Loucy (cell line): ENCODE measurements at regions not wholly inside any gene's neighbourhood (a gene's known extent, or its start where the extent isn't known, plus 50 kb on each side); places are given as distances from the start of the nearest gene placed in this dataset.

Experiments used
- EZH2phosphoT487 ChIP-seq: fragments of 200-600 bp; IDR thresholded peaks from 2 replicates; pipeline ENCODE4 v1.6.1; 2018; ENCODE audit warnings: antibody characterized with exemption, mild to moderate bottlenecking, moderate library complexity, borderline replicate concordance
- TF ChIP-seq, protein P1 (sequence below): fragments of 200-600 bp; sonication (generic); conservative IDR thresholded peaks from 2 replicates; pipeline ENCODE4 v1.5.1; 2014; ENCODE audit warnings: mild to moderate bottlenecking, antibody characterized with exemption, low read length

DNA sequence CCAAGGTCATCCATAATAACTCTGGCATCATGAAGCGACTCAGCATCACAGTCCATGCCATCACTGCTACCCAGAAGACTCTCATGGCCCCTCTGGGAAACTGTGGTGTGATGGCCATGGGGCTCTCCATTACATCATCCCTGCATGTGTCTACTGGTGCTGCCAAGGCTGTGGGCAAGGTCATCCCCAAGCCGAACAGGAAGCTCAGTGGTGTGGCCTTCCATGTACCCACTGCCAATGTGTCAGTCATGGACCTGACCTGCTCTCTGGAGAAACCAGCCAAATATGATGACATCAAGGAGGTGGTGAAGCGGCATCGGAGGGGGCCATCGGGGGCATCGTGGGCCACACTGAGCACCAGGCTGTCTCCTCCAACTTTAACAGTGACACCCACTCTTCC is 65.1 kb upstream of the ARHGAP29 start:
- TF ChIP-seq, protein P1, sequence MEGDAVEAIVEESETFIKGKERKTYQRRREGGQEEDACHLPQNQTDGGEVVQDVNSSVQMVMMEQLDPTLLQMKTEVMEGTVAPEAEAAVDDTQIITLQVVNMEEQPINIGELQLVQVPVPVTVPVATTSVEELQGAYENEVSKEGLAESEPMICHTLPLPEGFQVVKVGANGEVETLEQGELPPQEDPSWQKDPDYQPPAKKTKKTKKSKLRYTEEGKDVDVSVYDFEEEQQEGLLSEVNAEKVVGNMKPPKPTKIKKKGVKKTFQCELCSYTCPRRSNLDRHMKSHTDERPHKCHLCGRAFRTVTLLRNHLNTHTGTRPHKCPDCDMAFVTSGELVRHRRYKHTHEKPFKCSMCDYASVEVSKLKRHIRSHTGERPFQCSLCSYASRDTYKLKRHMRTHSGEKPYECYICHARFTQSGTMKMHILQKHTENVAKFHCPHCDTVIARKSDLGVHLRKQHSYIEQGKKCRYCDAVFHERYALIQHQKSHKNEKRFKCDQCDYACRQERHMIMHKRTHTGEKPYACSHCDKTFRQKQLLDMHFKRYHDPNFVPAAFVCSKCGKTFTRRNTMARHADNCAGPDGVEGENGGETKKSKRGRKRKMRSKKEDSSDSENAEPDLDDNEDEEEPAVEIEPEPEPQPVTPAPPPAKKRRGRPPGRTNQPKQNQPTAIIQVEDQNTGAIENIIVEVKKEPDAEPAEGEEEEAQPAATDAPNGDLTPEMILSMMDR = no peak
- no peak for TF ChIP-seq EZH2phosphoT487
